ENCODE measurements at regions not wholly inside any gene's neighbourhood (a gene's known extent, or its start where the extent isn't known, plus 50 kb on each side); places are given as distances from the start of the nearest gene placed in this dataset.

GRCh38 chr4:160129439-160129838 lies 1026.6 kb downstream of the RAPGEF2 start:
- no peak overlapping the region for H3K4me3 ChIP-seq (ENCODE audit: low read depth, low read length)
- TF ChIP-seq CTCF (IDR thresholded peaks at IDR 0.05) = no peak
- no peak overlapping the region for H3K27ac ChIP-seq
- H3K9me3 ChIP-seq (ENCODE audit: control insufficient read depth, low read length) = no peaks in the 10 kb centered on the region
- H3K4me1 ChIP-seq = no peaks in the 10 kb centered on the region
- H3K36me3 ChIP-seq (ENCODE audit: control insufficient read depth, insufficient read depth, low read length) = no peaks in the 10 kb centered on the region
- no peaks in the 10 kb centered on the region for H3K79me2 ChIP-seq
- no peak overlapping the region for H3K9ac ChIP-seq
- no peak overlapping the region for H2AFZ ChIP-seq
- H3K27me3 ChIP-seq (ENCODE audit: control insufficient read depth, insufficient read depth, low read length) = no peaks in the 10 kb centered on the region
- H3K4me2 ChIP-seq (ENCODE audit: low read length) = no peak overlapping the region

GRCh38 chr4:160136021-160136420 lies 1033.1 kb downstream of the RAPGEF2 start:
- H2AFZ ChIP-seq = no peak overlapping the region
- H3K27me3 ChIP-seq (ENCODE audit: control insufficient read depth, insufficient read depth, low read length) = no peaks in the 10 kb centered on the region
- H3K4me1 ChIP-seq = no peaks in the 10 kb centered on the region
- TF ChIP-seq CTCF (IDR thresholded peaks at IDR 0.05) = no peak
- H3K79me2 ChIP-seq = no peaks in the 10 kb centered on the region
- no peak overlapping the region for H3K4me2 ChIP-seq (ENCODE audit: low read length)
- H3K9me3 ChIP-seq (ENCODE audit: control insufficient read depth, low read length) = no peaks in the 10 kb centered on the region
- H3K36me3 ChIP-seq (ENCODE audit: control insufficient read depth, insufficient read depth, low read length) = no peaks in the 10 kb centered on the region
- no peak overlapping the region for H3K27ac ChIP-seq
- no peak overlapping the region for H3K9ac ChIP-seq
- no peak overlapping the region for H3K4me3 ChIP-seq (ENCODE audit: low read depth, low read length)

- no peak overlapping the region for H3K4me3 ChIP-seq (ENCODE audit: low read depth, low read length)
- H2AFZ ChIP-seq = no peak overlapping the region
- no peak overlapping the region for H3K4me2 ChIP-seq (ENCODE audit: low read length)
- H3K9me3 ChIP-seq (ENCODE audit: control insufficient read depth, low read length) = no peaks in the 10 kb centered on the region
- TF ChIP-seq CTCF (IDR thresholded peaks at IDR 0.05) = no peak
- no peaks in the 10 kb centered on the region for H3K79me2 ChIP-seq
- H3K9ac ChIP-seq = no peak overlapping the region
- H3K27ac ChIP-seq = no peak overlapping the region
- H3K36me3 ChIP-seq (ENCODE audit: control insufficient read depth, insufficient read depth, low read length) = no peaks in the 10 kb centered on the region
- H3K4me1 ChIP-seq = no peaks in the 10 kb centered on the region
- H3K27me3 ChIP-seq (ENCODE audit: control insufficient read depth, insufficient read depth, low read length) = no peaks in the 10 kb centered on the region
These were observed 1038.3 kb downstream of the RAPGEF2 start for GRCh38 chr4:160141206-160141605.

GRCh38 chr4:160142579-160142978 lies 1039.7 kb downstream of the RAPGEF2 start:
- Histone ChIP-seq H3K9me3 (ENCODE audit: control insufficient read depth, low read length) (no peaks in the 10 kb centered on the region), H3K79me2 (no peaks in the 10 kb centered on the region), H3K27me3 (ENCODE audit: control insufficient read depth, insufficient read depth, low read length) (no peaks in the 10 kb centered on the region), H3K27ac (no peak overlapping the region), H3K4me1 (no peaks in the 10 kb centered on the region), H3K36me3 (ENCODE audit: control insufficient read depth, insufficient read depth, low read length) (no peaks in the 10 kb centered on the region), H2AFZ (no peak overlapping the region), H3K4me2 (ENCODE audit: low read length) (no peak overlapping the region), H3K9ac (no peak overlapping the region), H3K4me3 (ENCODE audit: low read depth, low read length) (no peak overlapping the region)
- no peak for TF ChIP-seq CTCF (IDR thresholded peaks at IDR 0.05)

- H3K4me1 ChIP-seq = no peaks in the 10 kb centered on the region
- no peaks in the 10 kb centered on the region for H3K36me3 ChIP-seq (ENCODE audit: control insufficient read depth, insufficient read depth, low read length)
- H3K4me3 ChIP-seq (ENCODE audit: low read depth, low read length) = no peak overlapping the region
- no peak for TF ChIP-seq CTCF (IDR thresholded peaks at IDR 0.05)
- no peak overlapping the region for H3K4me2 ChIP-seq (ENCODE audit: low read length)
- no peak overlapping the region for H3K27ac ChIP-seq
- no peaks in the 10 kb centered on the region for H3K27me3 ChIP-seq (ENCODE audit: control insufficient read depth, insufficient read depth, low read length)
- no peaks in the 10 kb centered on the region for H3K79me2 ChIP-seq
- H3K9ac ChIP-seq = no peak overlapping the region
- H3K9me3 ChIP-seq (ENCODE audit: control insufficient read depth, low read length) = no peaks in the 10 kb centered on the region
- no peak overlapping the region for H2AFZ ChIP-seq
These were observed 1040.7 kb downstream of the RAPGEF2 start for GRCh38 chr4:160143574-160143973.

Measured in parathyroid adenoma (tissue), 2 donors.